ENCODE measurements at regions not wholly inside any gene's neighbourhood (a gene's known extent, or its start where the extent isn't known, plus 50 kb on each side); places are given as distances from the start of the nearest gene placed in this dataset.

DNA sequence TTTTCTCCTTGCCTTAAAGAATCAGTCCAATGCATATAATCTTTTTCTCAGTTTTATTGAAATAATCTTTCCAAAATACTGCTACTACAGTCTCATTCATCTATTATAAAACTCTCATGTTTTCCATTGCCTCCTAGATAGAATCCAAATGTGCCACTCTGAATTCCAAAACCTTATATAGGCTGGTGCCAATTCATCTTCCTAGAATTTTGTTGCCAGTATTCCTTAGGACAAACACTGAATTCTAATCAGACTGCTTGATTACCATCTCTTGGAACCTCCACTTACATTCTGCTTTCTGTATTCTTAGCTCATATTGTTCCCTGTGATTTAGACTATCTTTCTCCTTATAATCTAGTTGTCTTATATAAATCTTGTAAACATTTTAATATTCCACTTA, 427.6 kb upstream of the DCC start:
- Histone ChIP-seq H3K9ac (ENCODE audit: low read depth, low read length) (no peak overlapping the region), H3K4me1 (ENCODE audit: insufficient read depth, low read length) (no peaks in the 10 kb centered on the region), H3K36me3 (ENCODE audit: insufficient read depth, low read length) (no peaks in the 10 kb centered on the region), H3K9me3 (ENCODE audit: insufficient read depth, low read length, severe bottlenecking) (no peaks in the 10 kb centered on the region), H3K4me3 (ENCODE audit: low read depth in 1 of 2, low read length in 2 of 2) (no peak overlapping the region), H3K27me3 (ENCODE audit: insufficient read depth, low read length, poor library complexity) (no peaks in the 10 kb centered on the region), H2AFZ (ENCODE audit: low read depth, low read length) (no peak overlapping the region), H3K4me2 (ENCODE audit: insufficient read depth, low read length) (no peak overlapping the region), H3K79me2 (ENCODE audit: insufficient read depth, low read length) (no peaks in the 10 kb centered on the region), H4K20me1 (ENCODE audit: insufficient read depth, low read length) (no peaks in the 10 kb centered on the region), H3K27ac (ENCODE audit: low read length) (no peak overlapping the region)
- ATAC-seq (ENCODE audit: insufficient read depth, low read depth), result no peak
- no peak for DNase-seq
- TF ChIP-seq EZH2 (IDR thresholded peaks at IDR 0.05; ENCODE audit: borderline replicate concordance, low read depth, low read length, severe bottlenecking), result no peak
- TF ChIP-seq, protein P1, sequence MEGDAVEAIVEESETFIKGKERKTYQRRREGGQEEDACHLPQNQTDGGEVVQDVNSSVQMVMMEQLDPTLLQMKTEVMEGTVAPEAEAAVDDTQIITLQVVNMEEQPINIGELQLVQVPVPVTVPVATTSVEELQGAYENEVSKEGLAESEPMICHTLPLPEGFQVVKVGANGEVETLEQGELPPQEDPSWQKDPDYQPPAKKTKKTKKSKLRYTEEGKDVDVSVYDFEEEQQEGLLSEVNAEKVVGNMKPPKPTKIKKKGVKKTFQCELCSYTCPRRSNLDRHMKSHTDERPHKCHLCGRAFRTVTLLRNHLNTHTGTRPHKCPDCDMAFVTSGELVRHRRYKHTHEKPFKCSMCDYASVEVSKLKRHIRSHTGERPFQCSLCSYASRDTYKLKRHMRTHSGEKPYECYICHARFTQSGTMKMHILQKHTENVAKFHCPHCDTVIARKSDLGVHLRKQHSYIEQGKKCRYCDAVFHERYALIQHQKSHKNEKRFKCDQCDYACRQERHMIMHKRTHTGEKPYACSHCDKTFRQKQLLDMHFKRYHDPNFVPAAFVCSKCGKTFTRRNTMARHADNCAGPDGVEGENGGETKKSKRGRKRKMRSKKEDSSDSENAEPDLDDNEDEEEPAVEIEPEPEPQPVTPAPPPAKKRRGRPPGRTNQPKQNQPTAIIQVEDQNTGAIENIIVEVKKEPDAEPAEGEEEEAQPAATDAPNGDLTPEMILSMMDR (IDR thresholded peaks at IDR 0.05; ENCODE audit: borderline replicate concordance, extremely low read depth, low read length, poor library complexity, severe bottlenecking), result no peak

- H3K4me2 ChIP-seq (ENCODE audit: insufficient read depth, low read length), result no peak overlapping the region
- no peaks in the 10 kb centered on the region for H3K27me3 ChIP-seq (ENCODE audit: insufficient read depth, low read length, poor library complexity)
- no peaks in the 10 kb centered on the region for H4K20me1 ChIP-seq (ENCODE audit: insufficient read depth, low read length)
- H3K4me3 ChIP-seq (ENCODE audit: low read depth in 1 of 2, low read length in 2 of 2), result no peak overlapping the region
- ATAC-seq (ENCODE audit: insufficient read depth, low read depth), result no peak
- no peaks in the 10 kb centered on the region for H3K36me3 ChIP-seq (ENCODE audit: insufficient read depth, low read length)
- H3K27ac ChIP-seq (ENCODE audit: low read length), result no peak overlapping the region
- H3K4me1 ChIP-seq (ENCODE audit: insufficient read depth, low read length), result no peaks in the 10 kb centered on the region
- TF ChIP-seq EZH2 (IDR thresholded peaks at IDR 0.05; ENCODE audit: borderline replicate concordance, low read depth, low read length, severe bottlenecking), result no peak
- TF ChIP-seq, protein P1 (IDR thresholded peaks at IDR 0.05; ENCODE audit: borderline replicate concordance, extremely low read depth, low read length, poor library complexity, severe bottlenecking), result no peak
- H3K9ac ChIP-seq (ENCODE audit: low read depth, low read length), result no peak overlapping the region
- H3K9me3 ChIP-seq (ENCODE audit: insufficient read depth, low read length, severe bottlenecking), result no peaks in the 10 kb centered on the region
- DNase-seq, result no peak
- H3K79me2 ChIP-seq (ENCODE audit: insufficient read depth, low read length), result no peaks in the 10 kb centered on the region
- no peak overlapping the region for H2AFZ ChIP-seq (ENCODE audit: low read depth, low read length)
Observed at GRCh38 chr18:51915176-51915575, 424.8 kb upstream of the DCC start.

GRCh38 chr18:51921862-51922261, 418.1 kb upstream of the DCC start:
- Histone ChIP-seq H3K9ac (ENCODE audit: low read depth, low read length) (no peak overlapping the region), H4K20me1 (ENCODE audit: insufficient read depth, low read length) (no peaks in the 10 kb centered on the region), H3K4me2 (ENCODE audit: insufficient read depth, low read length) (no peak overlapping the region), H3K4me1 (ENCODE audit: insufficient read depth, low read length) (no peaks in the 10 kb centered on the region), H3K9me3 (ENCODE audit: insufficient read depth, low read length, severe bottlenecking) (peaks cover 3% of the 10 kb centered on the region), H2AFZ (ENCODE audit: low read depth, low read length) (no peak overlapping the region), H3K27me3 (ENCODE audit: insufficient read depth, low read length, poor library complexity) (no peaks in the 10 kb centered on the region), H3K27ac (ENCODE audit: low read length) (no peak overlapping the region), H3K4me3 (ENCODE audit: low read depth in 1 of 2, low read length in 2 of 2) (no peak overlapping the region), H3K79me2 (ENCODE audit: insufficient read depth, low read length) (no peaks in the 10 kb centered on the region), H3K36me3 (ENCODE audit: insufficient read depth, low read length) (no peaks in the 10 kb centered on the region)
- TF ChIP-seq, protein P1 (IDR thresholded peaks at IDR 0.05; ENCODE audit: borderline replicate concordance, extremely low read depth, low read length, poor library complexity, severe bottlenecking), result no peak
- TF ChIP-seq EZH2 (IDR thresholded peaks at IDR 0.05; ENCODE audit: borderline replicate concordance, low read depth, low read length, severe bottlenecking), result no peak
- DNase-seq (no peak), ATAC-seq (ENCODE audit: insufficient read depth, low read depth) (no peak)

GRCh38 chr18:51933903-51934302, 406.1 kb upstream of the DCC start:
- H2AFZ ChIP-seq (ENCODE audit: low read depth, low read length), result no peak overlapping the region
- ATAC-seq (ENCODE audit: insufficient read depth, low read depth), result no peak
- no peaks in the 10 kb centered on the region for H3K36me3 ChIP-seq (ENCODE audit: insufficient read depth, low read length)
- no peaks in the 10 kb centered on the region for H4K20me1 ChIP-seq (ENCODE audit: insufficient read depth, low read length)
- no peaks in the 10 kb centered on the region for H3K27me3 ChIP-seq (ENCODE audit: insufficient read depth, low read length, poor library complexity)
- no peak overlapping the region for H3K9ac ChIP-seq (ENCODE audit: low read depth, low read length)
- no peaks in the 10 kb centered on the region for H3K4me1 ChIP-seq (ENCODE audit: insufficient read depth, low read length)
- TF ChIP-seq EZH2 (IDR thresholded peaks at IDR 0.05; ENCODE audit: borderline replicate concordance, low read depth, low read length, severe bottlenecking), result no peak
- TF ChIP-seq, protein P1 (IDR thresholded peaks at IDR 0.05; ENCODE audit: borderline replicate concordance, extremely low read depth, low read length, poor library complexity, severe bottlenecking), result no peak
- H3K79me2 ChIP-seq (ENCODE audit: insufficient read depth, low read length), result no peaks in the 10 kb centered on the region
- no peak overlapping the region for H3K4me3 ChIP-seq (ENCODE audit: low read depth in 1 of 2, low read length in 2 of 2)
- no peak overlapping the region for H3K4me2 ChIP-seq (ENCODE audit: insufficient read depth, low read length)
- no peak overlapping the region for H3K27ac ChIP-seq (ENCODE audit: low read length)
- H3K9me3 ChIP-seq (ENCODE audit: insufficient read depth, low read length, severe bottlenecking), result peaks cover 3% of the 10 kb centered on the region
- DNase-seq, result no peak
